ENCODE measurements at regions not wholly inside any gene's neighbourhood (a gene's known extent, or its start where the extent isn't known, plus 50 kb on each side); places are given as distances from the start of the nearest gene placed in this dataset.

- TF ChIP-seq, protein P1, sequence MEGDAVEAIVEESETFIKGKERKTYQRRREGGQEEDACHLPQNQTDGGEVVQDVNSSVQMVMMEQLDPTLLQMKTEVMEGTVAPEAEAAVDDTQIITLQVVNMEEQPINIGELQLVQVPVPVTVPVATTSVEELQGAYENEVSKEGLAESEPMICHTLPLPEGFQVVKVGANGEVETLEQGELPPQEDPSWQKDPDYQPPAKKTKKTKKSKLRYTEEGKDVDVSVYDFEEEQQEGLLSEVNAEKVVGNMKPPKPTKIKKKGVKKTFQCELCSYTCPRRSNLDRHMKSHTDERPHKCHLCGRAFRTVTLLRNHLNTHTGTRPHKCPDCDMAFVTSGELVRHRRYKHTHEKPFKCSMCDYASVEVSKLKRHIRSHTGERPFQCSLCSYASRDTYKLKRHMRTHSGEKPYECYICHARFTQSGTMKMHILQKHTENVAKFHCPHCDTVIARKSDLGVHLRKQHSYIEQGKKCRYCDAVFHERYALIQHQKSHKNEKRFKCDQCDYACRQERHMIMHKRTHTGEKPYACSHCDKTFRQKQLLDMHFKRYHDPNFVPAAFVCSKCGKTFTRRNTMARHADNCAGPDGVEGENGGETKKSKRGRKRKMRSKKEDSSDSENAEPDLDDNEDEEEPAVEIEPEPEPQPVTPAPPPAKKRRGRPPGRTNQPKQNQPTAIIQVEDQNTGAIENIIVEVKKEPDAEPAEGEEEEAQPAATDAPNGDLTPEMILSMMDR (IDR thresholded peaks at IDR 0.05; ENCODE audit: insufficient read depth, low read length) = no peak
- no peak for TF ChIP-seq POLR2AphosphoS5 (IDR thresholded peaks at IDR 0.05; ENCODE audit: low read depth)
- TF ChIP-seq GABPA (IDR thresholded peaks at IDR 0.05; ENCODE audit: low read depth) = no peak
- peak; percentile 54; the same call in 1 of the 2 replicates for TF ChIP-seq SPI1 (IDR thresholded peaks at IDR 0.05; ENCODE audit: borderline replicate concordance, low read depth)
- TF ChIP-seq, protein P2, sequence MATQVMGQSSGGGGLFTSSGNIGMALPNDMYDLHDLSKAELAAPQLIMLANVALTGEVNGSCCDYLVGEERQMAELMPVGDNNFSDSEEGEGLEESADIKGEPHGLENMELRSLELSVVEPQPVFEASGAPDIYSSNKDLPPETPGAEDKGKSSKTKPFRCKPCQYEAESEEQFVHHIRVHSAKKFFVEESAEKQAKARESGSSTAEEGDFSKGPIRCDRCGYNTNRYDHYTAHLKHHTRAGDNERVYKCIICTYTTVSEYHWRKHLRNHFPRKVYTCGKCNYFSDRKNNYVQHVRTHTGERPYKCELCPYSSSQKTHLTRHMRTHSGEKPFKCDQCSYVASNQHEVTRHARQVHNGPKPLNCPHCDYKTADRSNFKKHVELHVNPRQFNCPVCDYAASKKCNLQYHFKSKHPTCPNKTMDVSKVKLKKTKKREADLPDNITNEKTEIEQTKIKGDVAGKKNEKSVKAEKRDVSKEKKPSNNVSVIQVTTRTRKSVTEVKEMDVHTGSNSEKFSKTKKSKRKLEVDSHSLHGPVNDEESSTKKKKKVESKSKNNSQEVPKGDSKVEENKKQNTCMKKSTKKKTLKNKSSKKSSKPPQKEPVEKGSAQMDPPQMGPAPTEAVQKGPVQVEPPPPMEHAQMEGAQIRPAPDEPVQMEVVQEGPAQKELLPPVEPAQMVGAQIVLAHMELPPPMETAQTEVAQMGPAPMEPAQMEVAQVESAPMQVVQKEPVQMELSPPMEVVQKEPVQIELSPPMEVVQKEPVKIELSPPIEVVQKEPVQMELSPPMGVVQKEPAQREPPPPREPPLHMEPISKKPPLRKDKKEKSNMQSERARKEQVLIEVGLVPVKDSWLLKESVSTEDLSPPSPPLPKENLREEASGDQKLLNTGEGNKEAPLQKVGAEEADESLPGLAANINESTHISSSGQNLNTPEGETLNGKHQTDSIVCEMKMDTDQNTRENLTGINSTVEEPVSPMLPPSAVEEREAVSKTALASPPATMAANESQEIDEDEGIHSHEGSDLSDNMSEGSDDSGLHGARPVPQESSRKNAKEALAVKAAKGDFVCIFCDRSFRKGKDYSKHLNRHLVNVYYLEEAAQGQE (IDR thresholded peaks at IDR 0.05; ENCODE audit: insufficient replicate concordance, low read depth) = no peak
- H3K4me3 ChIP-seq (replicated peaks; ENCODE audit: insufficient read depth, low read length) = no peak overlapping the region
- H3K27ac ChIP-seq (replicated peaks) = no peak overlapping the region
These were observed 193.4 kb upstream of the NR4A3 start for GRCh38 chr9:99628285-99628684.

GRCh38 chr9:99628849-99629620, 192.7 kb upstream of the NR4A3 start:
- no peak for TF ChIP-seq GABPA (IDR thresholded peaks at IDR 0.05; ENCODE audit: low read depth)
- TF ChIP-seq, protein P1 (IDR thresholded peaks at IDR 0.05; ENCODE audit: insufficient read depth, low read length) = no peak
- TF ChIP-seq, protein P2 (IDR thresholded peaks at IDR 0.05; ENCODE audit: insufficient replicate concordance, low read depth) = no peak
- no peak for TF ChIP-seq SPI1 (IDR thresholded peaks at IDR 0.05; ENCODE audit: borderline replicate concordance, low read depth)
- TF ChIP-seq POLR2AphosphoS5 (IDR thresholded peaks at IDR 0.05; ENCODE audit: low read depth) = no peak
- H3K27ac ChIP-seq (replicated peaks) = no peak overlapping the region
- no peaks in the 10 kb centered on the region for H3K27me3 ChIP-seq (ENCODE audit: insufficient read depth, poor library complexity, severe bottlenecking)
- DNase-seq (ENCODE audit: low read depth in 1 of 2, low spot score in 1 of 2) = peak; percentile 7 to 26
- no peak overlapping the region for H3K4me3 ChIP-seq (replicated peaks; ENCODE audit: insufficient read depth, low read length)

More at GRCh38 chr9:99628285-99628684, 193.4 kb upstream of the NR4A3 start:
- DNase-seq (ENCODE audit: low read depth in 1 of 2, low spot score in 1 of 2) = peak; percentile 8 to 27
- no peaks in the 10 kb centered on the region for H3K27me3 ChIP-seq (ENCODE audit: insufficient read depth, poor library complexity, severe bottlenecking)

- DNase-seq (ENCODE audit: low read depth in 1 of 2, low spot score in 1 of 2) = no peak
- no peak for TF ChIP-seq POLR2AphosphoS5 (IDR thresholded peaks at IDR 0.05; ENCODE audit: low read depth)
- TF ChIP-seq GABPA (IDR thresholded peaks at IDR 0.05; ENCODE audit: low read depth) = no peak
- TF ChIP-seq, protein P1 (IDR thresholded peaks at IDR 0.05; ENCODE audit: insufficient read depth, low read length) = no peak
- TF ChIP-seq, protein P2 (IDR thresholded peaks at IDR 0.05; ENCODE audit: insufficient replicate concordance, low read depth) = no peak
- no peak for TF ChIP-seq SPI1 (IDR thresholded peaks at IDR 0.05; ENCODE audit: borderline replicate concordance, low read depth)
- no peaks in the 10 kb centered on the region for H3K27me3 ChIP-seq (ENCODE audit: insufficient read depth, poor library complexity, severe bottlenecking)
- H3K27ac ChIP-seq (replicated peaks) = no peak overlapping the region
- no peak overlapping the region for H3K4me3 ChIP-seq (replicated peaks; ENCODE audit: insufficient read depth, low read length)
These were observed 189.2 kb upstream of the NR4A3 start for GRCh38 chr9:99632349-99633038.

Measured in HL-60 (cell line).